HG03565 (cell line): ENCODE measurements at regions not wholly inside any gene's neighbourhood (a gene's known extent, or its start where the extent isn't known, plus 50 kb on each side); places are given as distances from the start of the nearest gene placed in this dataset.
"Not testable (repeated sequence)": the region's sequence is repeated elsewhere in the genome, so short reads cannot be mapped to it uniquely, and the experiment has no call there.

ENCODE experiments used
- ATAC-seq: cut with Tn5 transposase; IDR thresholded peaks from one replicate; pipeline ENCODE4 v1.9.1; 2021; ENCODE audit warnings: mild to moderate bottlenecking, moderate library complexity; ENCODE audit not compliant: unreplicated experiment

DNA sequence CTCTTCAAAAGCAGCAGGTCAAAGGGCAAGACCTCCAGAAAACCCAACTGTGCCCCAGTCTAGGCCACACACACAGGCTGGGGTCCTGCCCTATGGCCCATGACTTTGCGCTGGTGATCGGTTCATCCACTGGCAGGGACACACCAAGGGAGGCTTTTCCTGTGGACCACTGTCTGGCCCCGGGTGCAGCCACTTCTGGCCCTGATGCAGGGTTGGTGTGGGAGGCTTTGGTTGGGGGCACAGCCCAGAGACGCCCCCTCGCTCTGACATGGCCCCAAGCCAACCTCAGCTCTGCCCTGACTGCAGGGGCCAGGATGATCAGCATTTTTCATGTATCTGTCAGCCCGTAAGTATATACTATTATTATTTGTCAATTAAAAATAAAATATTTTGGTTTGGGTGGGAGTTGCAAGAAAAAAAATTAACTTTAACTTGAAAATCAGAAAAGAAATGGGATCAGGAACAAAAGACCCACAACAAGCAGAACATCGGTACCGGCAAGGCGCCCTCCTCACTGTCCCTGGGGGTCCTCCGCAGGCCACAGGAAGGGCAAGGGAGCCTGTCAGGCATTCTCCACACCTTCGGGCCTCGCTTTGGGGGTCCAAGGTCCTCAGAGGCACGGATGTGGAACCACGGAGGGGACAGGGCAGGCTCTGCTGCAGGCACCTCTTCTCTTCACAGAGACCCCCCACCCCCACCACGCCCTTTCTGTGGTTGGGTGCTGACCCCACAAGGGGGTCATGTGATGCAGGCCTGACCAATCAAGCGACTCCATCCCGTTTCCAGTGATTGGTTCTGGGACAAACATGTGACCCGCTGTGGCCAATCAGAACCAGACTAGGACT lies 181.5 kb upstream of the SFSWAP start:
- no peak for ATAC-seq

DNA sequence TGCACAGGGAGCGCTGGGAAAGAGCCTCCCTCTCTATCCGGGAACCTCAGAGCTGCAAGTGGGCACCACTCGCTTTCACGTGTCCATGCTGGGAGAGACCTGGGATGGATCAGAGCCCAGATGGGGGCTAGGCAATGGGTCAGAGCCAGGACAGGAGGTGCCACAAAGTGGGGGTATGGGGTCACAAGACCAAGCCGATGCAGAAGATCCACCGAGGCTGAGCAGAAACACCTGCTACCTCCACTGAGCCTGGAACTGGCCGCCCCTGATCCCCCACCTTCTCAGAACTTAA lies 180.9 kb upstream of the SFSWAP start:
- ATAC-seq = no peak

DNA sequence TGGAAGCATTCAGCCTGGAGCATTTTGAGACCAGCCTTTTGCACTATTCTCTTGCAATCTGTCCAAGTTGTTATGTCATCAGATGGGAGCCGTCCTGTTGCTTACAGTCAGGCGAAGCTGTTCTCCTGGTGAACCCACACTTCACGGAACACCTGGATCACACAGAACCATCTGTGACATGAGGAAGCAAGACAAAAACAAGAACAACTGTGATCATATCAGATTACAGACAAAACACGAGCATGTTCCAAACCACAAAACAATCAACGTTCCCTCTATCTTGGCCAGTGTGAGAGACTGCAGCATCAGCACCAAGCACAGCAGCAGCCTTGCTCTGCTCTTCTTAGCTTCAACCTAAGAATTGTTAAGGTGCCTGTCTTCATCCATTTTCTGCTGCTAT lies 180.5 kb upstream of the SFSWAP start:
- ATAC-seq = no peak

DNA sequence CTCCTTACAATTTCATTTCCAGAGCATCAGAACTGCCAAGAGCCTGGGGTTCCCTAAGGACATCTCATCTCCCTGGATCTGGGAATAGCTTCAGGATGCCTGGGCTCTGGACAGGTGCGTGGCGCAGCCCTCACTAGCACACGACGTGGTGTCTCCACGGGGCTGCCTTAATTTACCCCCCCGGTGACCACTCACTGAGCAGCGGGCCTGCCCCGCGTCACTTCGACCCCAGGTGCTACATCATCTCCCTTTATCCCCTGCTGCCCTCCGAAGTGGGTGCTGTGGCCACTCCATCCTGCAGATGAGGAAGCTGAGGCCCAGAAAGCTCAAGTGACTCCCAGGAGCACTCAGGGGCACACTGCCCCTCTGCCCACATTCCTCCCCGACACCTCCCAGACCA lies 177.8 kb upstream of the SFSWAP start:
- ATAC-seq = no peak

- no peak for ATAC-seq
Measured at GRCh38 chr12:131535779-131536178, 175.1 kb upstream of the SFSWAP start.

DNA sequence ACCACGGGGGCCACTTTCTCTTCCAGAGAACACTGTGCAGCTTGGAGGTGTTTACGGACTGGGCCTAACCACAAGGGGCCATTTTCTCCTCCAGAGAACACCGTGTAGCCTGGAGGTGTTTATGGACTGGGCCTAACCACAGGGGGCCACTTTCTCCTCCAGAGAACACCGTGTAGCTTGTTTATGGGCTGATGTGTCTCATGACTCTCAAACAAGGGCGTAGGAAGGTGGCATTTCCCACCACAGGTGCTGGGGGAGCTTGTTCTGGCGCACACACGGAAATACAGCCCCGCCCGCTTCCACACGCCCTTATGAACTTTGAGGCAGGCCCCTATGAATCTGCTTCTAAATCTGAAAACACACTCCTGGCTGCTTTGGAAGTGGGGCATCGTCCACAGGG lies 174.6 kb upstream of the SFSWAP start:
- ATAC-seq = no peak

- no peak for ATAC-seq
Measured at GRCh38 chr12:131536766-131537165, 174.1 kb upstream of the SFSWAP start.

- no peak for ATAC-seq
Measured at GRCh38 chr12:131537267-131537958, 173.5 kb upstream of the SFSWAP start.

GRCh38 chr12:131539381-131539780 lies 171.5 kb upstream of the SFSWAP start:
- ATAC-seq = no peak

DNA sequence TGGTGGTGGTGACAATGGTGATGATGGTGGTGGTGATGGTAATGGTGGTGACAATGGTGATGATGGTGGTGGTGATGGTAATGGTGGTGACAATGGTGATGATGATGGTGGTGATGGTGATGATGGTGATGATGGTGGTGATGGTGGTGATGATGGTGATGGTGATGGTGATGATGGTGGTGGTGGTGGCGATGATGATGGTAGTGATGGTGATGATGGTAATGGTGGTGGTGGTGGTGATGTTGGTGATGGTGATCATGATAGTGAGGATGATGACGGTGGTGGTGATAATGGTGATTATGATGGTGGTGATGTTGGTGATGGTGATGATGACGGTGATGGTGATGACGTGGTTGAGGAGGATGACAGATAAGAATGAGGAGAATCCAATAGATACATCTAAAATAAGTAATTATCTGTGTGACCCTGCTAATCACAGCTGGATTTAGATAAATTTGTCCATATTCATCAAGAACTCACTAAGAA lies 170.7 kb upstream of the SFSWAP start:
- ATAC-seq = no peak

- not testable (repeated sequence) for ATAC-seq
Measured at GRCh38 chr12:131541512-131541911, 169.4 kb upstream of the SFSWAP start.

DNA sequence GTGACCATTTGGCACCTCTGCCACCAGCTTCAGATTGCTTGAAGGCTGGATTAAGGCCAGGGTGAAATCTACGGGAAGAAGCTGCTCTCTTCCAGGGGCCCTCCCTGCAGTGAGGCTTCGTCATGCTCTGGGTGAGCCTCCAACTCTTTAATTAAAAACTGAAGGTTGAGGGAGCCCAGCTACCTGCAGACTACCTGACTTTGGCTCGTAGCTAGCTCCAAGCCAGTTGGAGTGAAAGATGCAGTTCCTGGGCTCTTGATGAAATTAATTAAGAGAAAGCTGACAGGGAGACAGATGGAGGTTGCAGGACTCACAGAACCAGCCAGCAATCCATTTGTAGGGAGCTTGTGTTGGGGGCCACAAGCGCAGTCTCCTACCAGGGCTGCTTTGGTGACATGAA lies 168.5 kb upstream of the SFSWAP start:
- ATAC-seq = no peak

DNA sequence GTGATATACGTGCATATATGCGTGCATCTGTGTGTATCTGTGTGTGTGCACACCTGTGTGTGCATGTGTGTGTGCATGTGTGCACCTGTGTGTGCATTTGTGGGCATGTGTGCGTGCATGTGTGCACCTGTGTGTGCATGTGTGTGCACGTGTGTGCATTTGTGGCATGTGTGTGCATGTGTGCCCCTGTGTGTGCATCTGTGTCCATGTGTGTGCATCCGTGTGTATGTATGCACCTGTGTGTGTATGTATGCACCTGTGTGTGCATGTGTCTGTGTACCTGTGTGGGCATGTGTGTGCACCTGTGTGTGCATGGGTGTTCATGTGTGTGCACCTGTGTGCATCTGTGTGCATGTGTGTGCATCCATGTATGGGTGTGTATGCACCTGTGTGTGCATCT lies 167.8 kb upstream of the SFSWAP start:
- ATAC-seq = no peak

DNA sequence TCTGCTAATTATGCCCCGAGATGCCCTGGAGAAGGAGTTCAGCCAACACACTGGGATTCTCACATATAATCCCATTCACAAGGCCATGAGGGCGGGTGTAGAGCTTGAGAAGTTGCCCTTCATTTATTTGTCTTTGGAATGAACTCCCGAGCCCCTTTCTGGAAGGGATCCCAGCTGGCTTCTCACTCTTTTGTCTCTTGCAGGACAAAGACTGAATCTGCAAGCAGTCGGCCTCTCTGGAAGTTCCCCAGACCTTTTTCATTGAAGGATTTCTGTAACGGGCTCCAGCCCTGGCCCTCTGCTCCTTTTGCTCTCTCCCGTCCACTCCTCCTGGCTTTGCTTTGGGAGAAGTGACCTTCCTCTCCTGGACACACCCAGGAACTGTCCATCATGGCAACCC lies 163.3 kb upstream of the SFSWAP start:
- ATAC-seq = no peak

GRCh38 chr12:131550121-131550520 lies 160.8 kb upstream of the SFSWAP start:
- ATAC-seq = no peak

- ATAC-seq = no peak
Measured at GRCh38 chr12:131551675-131552491, 159.0 kb upstream of the SFSWAP start.

DNA sequence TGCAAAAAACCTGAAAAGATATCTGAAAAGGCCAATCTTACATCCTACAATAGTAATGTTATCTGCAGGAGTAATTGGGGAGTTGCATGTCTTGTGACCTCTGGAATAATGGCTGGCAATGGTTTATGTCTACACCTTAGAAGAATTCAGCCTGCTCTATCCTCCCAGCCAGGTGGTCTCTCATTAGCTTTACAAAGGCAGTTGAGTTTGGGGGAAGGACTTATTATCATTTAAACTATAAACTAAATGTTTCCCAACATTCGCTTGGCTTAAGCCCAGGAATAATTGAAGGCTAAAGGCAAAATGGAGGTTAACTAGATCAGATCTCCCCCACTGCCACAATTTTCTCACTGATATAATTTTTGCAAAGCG lies 158.4 kb upstream of the SFSWAP start:
- no peak for ATAC-seq

- ATAC-seq = no peak
Measured at GRCh38 chr12:131553096-131553777, 157.7 kb upstream of the SFSWAP start.

DNA sequence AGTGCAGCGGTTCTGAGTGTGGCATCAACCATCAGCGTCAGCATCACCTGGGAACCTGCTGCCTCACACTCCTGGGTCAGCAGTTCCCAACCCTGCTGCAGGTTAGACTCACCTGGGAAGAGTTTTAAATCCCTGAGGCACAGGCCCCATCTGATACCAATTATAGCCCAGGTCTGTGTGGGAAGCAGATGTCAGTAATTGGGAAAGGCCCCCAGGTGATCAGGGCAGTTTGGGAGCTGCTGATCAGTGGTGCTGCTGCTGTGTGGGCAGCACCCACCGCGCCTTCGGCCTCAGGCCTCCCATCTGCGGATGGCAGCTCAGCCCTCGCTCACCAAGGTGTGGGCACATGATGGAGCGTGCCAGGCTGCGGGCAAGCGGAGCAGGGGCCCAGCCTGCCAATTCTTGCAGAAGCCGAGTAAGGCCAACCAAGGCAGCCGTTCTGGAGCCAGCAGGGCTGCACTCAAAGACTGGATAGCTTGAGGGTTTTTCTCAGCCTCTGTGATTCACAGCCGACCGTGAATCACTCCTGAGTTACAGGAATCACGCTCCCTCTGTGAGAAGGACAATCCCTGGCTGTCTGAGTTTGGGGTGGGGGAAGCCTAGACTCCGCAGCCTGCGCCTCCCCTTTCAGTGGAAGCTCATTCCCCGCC lies 155.6 kb upstream of the SFSWAP start:
- ATAC-seq = no peak

GRCh38 chr12:131555866-131556265 lies 155.0 kb upstream of the SFSWAP start:
- no peak for ATAC-seq
